Choroid plexus epithelial cell (primary cell): ENCODE measurements at regions not wholly inside any gene's neighbourhood (a gene's known extent, or its start where the extent isn't known, plus 50 kb on each side); places are given as distances from the start of the nearest gene placed in this dataset.

Experiments used
- DNase-seq: peaks from one replicate; pipeline ENCODE4 v3.0.0-alpha.2; 2010; ENCODE audit warnings: low read depth
- H3K4me3 ChIP-seq: 2 replicates; pipeline ENCODE4 v1.5.1; 2011; ENCODE audit warnings: low read depth, mild to moderate bottlenecking, control low read depth, low read length, moderate library complexity
- CTCF ChIP-seq: conservative IDR thresholded peaks from 2 replicates; pipeline ENCODE4 v1.5.1; 2011; ENCODE audit warnings: low read depth, mild to moderate bottlenecking, control low read depth, inconsistent platforms, low read length, moderate library complexity

- TF ChIP-seq CTCF: no peak
- DNase-seq: no peak
- no peak overlapping the region for H3K4me3 ChIP-seq
Observed at GRCh38 chr6:103264020-103264419, 1595.7 kb downstream of the HACE1 start.

GRCh38 chr6:103255132-103255531 is 1604.6 kb downstream of the HACE1 start:
- no peak for DNase-seq
- no peak for TF ChIP-seq CTCF
- H3K4me3 ChIP-seq: no peak overlapping the region

- DNase-seq: peak; percentile 26
- TF ChIP-seq CTCF: no peak
- H3K4me3 ChIP-seq: no peak overlapping the region
Observed at GRCh38 chr6:103236923-103237322, 1622.8 kb downstream of the HACE1 start.

- H3K4me3 ChIP-seq: no peak overlapping the region
- DNase-seq: no peak
- no peak for TF ChIP-seq CTCF
Observed at GRCh38 chr6:103231181-103231580, 1628.5 kb downstream of the HACE1 start.

GRCh38 chr6:103215847-103216246 is 1643.9 kb downstream of the HACE1 start:
- no peak overlapping the region for H3K4me3 ChIP-seq
- no peak for DNase-seq
- no peak for TF ChIP-seq CTCF

- no peak overlapping the region for H3K4me3 ChIP-seq
- DNase-seq: no peak
- no peak for TF ChIP-seq CTCF
Observed at GRCh38 chr6:103210686-103211085, 1649.0 kb downstream of the HACE1 start.

- peak; percentile 1 for DNase-seq
Observed at GRCh38 chr6:103198386-103198785, 1661.3 kb downstream of the HACE1 start.

More at GRCh38 chr6:103198386-103198785, 1661.3 kb downstream of the HACE1 start:
- no peak overlapping the region for H3K4me3 ChIP-seq
- TF ChIP-seq CTCF: no peak
